Mesothelial cell of epicardium (in vitro differentiated cells): ENCODE measurements at regions not wholly inside any gene's neighbourhood (a gene's known extent, or its start where the extent isn't known, plus 50 kb on each side); places are given as distances from the start of the nearest gene placed in this dataset.

ENCODE experiments used
- DNase-seq, 2 experiments: peaks; one replicate each; pipeline ENCODE4 v3.0.0; 2021; ENCODE audit warnings: low spot score in 2 of 2; ENCODE audit not compliant: unreplicated experiment in 2 of 2
- H3K27ac Mint-ChIP-seq: 2 replicates; pipeline ENCODE4 v1.8.0; 2021; ENCODE audit warnings: mixed read lengths
- H3K27me3 Mint-ChIP-seq: 2 replicates; pipeline ENCODE4 v1.8.0; 2021; ENCODE audit warnings: low read depth, mixed read lengths
- H3K36me3 Mint-ChIP-seq: 2 replicates; pipeline ENCODE4 v1.8.0; 2021; ENCODE audit warnings: mixed read lengths
- H3K4me1 Mint-ChIP-seq: 2 replicates; pipeline ENCODE4 v1.8.0; 2021; ENCODE audit warnings: mixed read lengths
- H3K4me3 Mint-ChIP-seq: 2 replicates; pipeline ENCODE4 v1.8.0; 2021; ENCODE audit warnings: mild to moderate bottlenecking, moderate library complexity, mixed read lengths
- H3K9me3 Mint-ChIP-seq: 2 replicates; pipeline ENCODE4 v1.8.0; 2021; ENCODE audit warnings: mixed read lengths
- CTCF ChIP-seq: fragments of 200-600 bp; sonication (generic); IDR thresholded peaks from one replicate; pipeline ENCODE4 v1.5.0; 2021; ENCODE audit warnings: antibody characterized with exemption; ENCODE audit not compliant: unreplicated experiment

GRCh38 chr5:58255970-58256369 lies 203.9 kb downstream of the PLK2 start:
- Mint-ChIP-seq H3K27me3 (no peaks in the 10 kb centered on the region), H3K4me1 (peaks cover 28% of the 10 kb centered on the region), H3K4me3 (no peak overlapping the region), H3K27ac (no peak overlapping the region), H3K9me3 (peaks cover 9% of the 10 kb centered on the region), H3K36me3 (peaks cover 5% of the 10 kb centered on the region)
- DNase-seq: no peak
- no peak for TF ChIP-seq CTCF

DNA sequence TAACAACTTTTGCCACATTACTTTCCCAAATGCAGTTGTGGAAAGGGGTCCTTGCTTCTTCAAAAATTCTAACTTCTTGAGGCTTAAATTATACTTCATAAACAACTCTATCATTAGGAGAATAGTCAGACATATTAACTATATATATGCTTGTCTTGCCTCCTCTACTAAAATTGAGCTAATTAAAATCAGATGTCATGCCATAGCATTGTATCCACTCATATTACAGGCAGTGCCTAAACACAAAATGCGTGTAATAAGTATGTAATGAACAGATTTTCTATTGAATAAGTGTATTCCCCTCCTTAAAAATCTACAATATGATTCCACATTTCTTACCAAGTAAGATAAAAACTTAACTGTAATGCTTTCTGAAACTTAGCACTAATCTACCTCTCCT lies 204.5 kb downstream of the PLK2 start:
- peaks cover 5% of the 10 kb centered on the region for H3K36me3 Mint-ChIP-seq
- no peak overlapping the region for H3K27ac Mint-ChIP-seq
- H3K4me1 Mint-ChIP-seq: peaks cover 26% of the 10 kb centered on the region
- peaks cover 12% of the 10 kb centered on the region for H3K9me3 Mint-ChIP-seq
- no peak overlapping the region for H3K4me3 Mint-ChIP-seq
- TF ChIP-seq CTCF: no peak
- no peak for DNase-seq
- no peaks in the 10 kb centered on the region for H3K27me3 Mint-ChIP-seq

DNA sequence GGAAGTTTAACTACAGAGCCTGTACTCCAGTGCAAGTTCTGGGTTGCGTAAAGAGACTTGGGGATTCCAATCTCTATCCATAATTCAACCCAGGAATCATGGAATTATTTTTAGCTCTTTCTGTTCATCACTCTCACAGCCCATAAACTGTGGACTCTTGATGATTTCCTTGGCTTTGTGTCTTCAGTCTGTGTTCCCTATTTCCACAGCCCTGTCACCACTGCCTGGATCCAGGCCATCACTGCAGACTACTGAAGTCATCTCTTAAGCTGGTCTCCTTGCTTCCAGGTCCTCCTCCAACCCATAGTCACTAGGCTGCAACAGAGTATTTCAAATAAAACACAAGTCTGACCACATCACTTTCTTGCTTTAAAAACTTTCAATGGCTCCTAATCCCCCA lies 211.7 kb downstream of the PLK2 start:
- Mint-ChIP-seq H3K27me3 (no peaks in the 10 kb centered on the region), H3K27ac (no peak overlapping the region), H3K36me3 (no peaks in the 10 kb centered on the region), H3K4me3 (no peak overlapping the region), H3K4me1 (peaks cover 25% of the 10 kb centered on the region), H3K9me3 (peaks cover 8% of the 10 kb centered on the region)
- DNase-seq: no peak
- TF ChIP-seq CTCF: no peak

DNA sequence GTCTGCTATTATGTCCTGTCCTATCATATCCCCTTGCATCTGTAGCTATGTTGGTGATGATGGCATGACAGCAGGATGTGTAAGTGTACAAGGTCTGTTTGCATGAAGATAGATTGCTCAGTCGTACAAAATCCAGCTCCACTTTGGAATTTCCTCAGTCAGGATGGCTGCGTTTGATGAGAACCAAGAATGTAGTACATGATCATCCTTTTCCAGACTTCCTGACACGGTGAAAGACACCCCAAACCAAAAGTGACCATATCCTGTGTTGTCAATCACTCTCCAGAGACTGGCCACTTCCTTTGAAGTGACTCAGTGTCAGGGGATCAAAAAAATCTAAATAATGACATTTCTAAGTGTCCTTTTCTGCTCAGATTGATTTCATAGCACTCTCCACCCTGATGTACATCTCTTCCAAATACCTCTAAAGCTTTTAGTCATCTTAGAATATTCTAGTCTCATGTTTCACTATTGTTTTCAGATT lies 213.4 kb downstream of the PLK2 start:
- DNase-seq: no peak
- Mint-ChIP-seq H3K36me3 (no peaks in the 10 kb centered on the region), H3K4me3 (no peak overlapping the region), H3K27ac (no peak overlapping the region), H3K4me1 (peaks cover 25% of the 10 kb centered on the region), H3K27me3 (no peaks in the 10 kb centered on the region), H3K9me3 (peaks cover 8% of the 10 kb centered on the region)
- TF ChIP-seq CTCF: no peak

DNA sequence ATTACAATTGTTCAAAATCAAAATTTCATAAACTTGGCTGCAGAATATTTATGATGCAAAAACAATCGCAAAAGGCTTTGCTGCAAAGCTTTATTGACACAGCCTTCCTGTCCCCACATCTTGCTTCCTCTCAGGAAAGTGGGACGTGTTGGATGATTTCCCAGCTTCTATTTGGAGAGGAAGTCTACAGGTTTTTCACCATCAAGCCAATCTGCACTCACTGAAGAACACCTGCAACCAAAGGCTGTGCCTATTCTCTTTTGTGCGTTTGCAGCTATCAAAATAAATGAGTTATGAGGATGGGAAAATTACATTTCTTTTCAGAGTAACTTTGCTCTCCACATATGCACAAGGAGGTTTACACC lies 214.4 kb downstream of the PLK2 start:
- Mint-ChIP-seq H3K4me3 (no peak overlapping the region), H3K4me1 (peaks cover 25% of the 10 kb centered on the region), H3K27me3 (no peaks in the 10 kb centered on the region), H3K9me3 (peaks cover 5% of the 10 kb centered on the region), H3K27ac (no peak overlapping the region), H3K36me3 (no peaks in the 10 kb centered on the region)
- no peak for DNase-seq
- no peak for TF ChIP-seq CTCF

DNA sequence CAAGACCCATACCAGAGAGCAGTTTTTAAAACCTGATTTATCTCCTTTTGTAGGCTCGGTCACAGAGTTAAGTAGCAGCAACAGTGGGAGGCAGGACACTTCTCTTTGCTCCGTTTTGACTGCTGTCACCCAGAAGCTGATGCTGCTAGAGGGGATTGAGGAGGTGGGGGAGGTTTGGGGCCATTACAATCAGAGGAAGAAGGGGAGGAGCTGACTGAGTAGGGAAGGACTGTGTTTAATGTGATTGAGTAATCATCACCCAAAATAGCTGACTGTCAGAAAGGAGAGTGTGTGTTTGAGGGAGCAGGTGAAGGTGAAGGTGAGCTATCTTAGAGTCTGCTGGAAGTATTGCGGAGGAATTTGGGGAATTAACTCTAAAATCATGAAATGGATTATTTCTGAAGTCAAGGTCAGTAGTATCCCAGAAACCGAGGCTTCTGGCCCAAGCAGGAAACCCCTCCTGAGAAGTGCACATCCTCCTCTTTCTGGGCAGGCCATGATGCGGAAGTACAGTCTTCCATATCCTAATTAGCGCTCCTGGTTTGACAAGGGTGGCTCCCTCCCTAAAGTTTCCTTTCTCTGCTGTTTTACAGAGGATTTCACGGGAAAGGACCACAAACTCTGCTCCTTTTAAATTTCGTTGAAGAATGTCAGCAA lies 214.9 kb downstream of the PLK2 start:
- Mint-ChIP-seq H3K9me3 (peaks cover 5% of the 10 kb centered on the region), H3K36me3 (no peaks in the 10 kb centered on the region), H3K27me3 (no peaks in the 10 kb centered on the region), H3K4me3 (no peak overlapping the region), H3K27ac (no peak overlapping the region), H3K4me1 (peaks cover 25% of the 10 kb centered on the region)
- no peak for TF ChIP-seq CTCF
- DNase-seq: no peak
